Head of caudate nucleus (tissue), 42 donors: ENCODE measurements at regions not wholly inside any gene's neighbourhood (a gene's known extent, or its start where the extent isn't known, plus 50 kb on each side); places are given as distances from the start of the nearest gene placed in this dataset.

ENCODE experiments used
- DNase-seq, 42 donors: peaks; one replicate each; pipeline versions ENCODE4 v3.0.0 to v3.0.0-alpha.2; 2020 to 2021; ENCODE audit warnings: mixed read lengths in 7 of 42
- intact Hi-C: fragments of 100-400 bp; cut with DNase I; formaldehyde crosslinking; loops from one replicate; pipeline ENCODE4 v1.15.0; 2022

- intact Hi-C loops: no loop called here
- no peak for DNase-seq
These were observed 1517.5 kb upstream of the PIK3C3 start for GRCh38 chr18:40437517-40437916.

GRCh38 chr18:40431071-40431985, 1523.7 kb upstream of the PIK3C3 start:
- intact Hi-C loops: no loop called here
- no peak for DNase-seq

- no peak for DNase-seq
- intact Hi-C loops: no loop called here
These were observed 1531.7 kb upstream of the PIK3C3 start for GRCh38 chr18:40423291-40423690.

- intact Hi-C loops: no loop called here
- no peak for DNase-seq
These were observed 1534.4 kb upstream of the PIK3C3 start for GRCh38 chr18:40420675-40421074.

GRCh38 chr18:40417501-40417900, 1537.5 kb upstream of the PIK3C3 start:
- intact Hi-C loops: no loop called here
- DNase-seq: no peak

GRCh38 chr18:40415821-40416220, 1539.2 kb upstream of the PIK3C3 start:
- intact Hi-C loops: no loop called here
- no peak for DNase-seq

- intact Hi-C loops: no loop called here
- no peak for DNase-seq
These were observed 1539.8 kb upstream of the PIK3C3 start for GRCh38 chr18:40415176-40415791.

GRCh38 chr18:40414155-40414754, 1540.8 kb upstream of the PIK3C3 start:
- intact Hi-C loops: no loop called here

GRCh38 chr18:40413160-40413559, 1541.9 kb upstream of the PIK3C3 start:
- peak in 41 of 42 donors; percentile 7 to 86 (median 50) for DNase-seq
- intact Hi-C loops: no loop called here

More at GRCh38 chr18:40414155-40414754, 1540.8 kb upstream of the PIK3C3 start:
- DNase-seq: no peak

- no peak for DNase-seq
- intact Hi-C loops: no loop called here
These were observed 1542.6 kb upstream of the PIK3C3 start for GRCh38 chr18:40412410-40412809.

GRCh38 chr18:40407909-40408308, 1547.1 kb upstream of the PIK3C3 start:
- intact Hi-C loops: no loop called here
- peak in 22 of 42 donors; percentile 3 to 54 (median 16) for DNase-seq

- no peak for DNase-seq
- intact Hi-C loops: no loop called here
These were observed 1550.8 kb upstream of the PIK3C3 start for GRCh38 chr18:40404284-40404683.

GRCh38 chr18:40402052-40402451, 1553.0 kb upstream of the PIK3C3 start:
- intact Hi-C loops: no loop called here

GRCh38 chr18:40388121-40388520, 1566.9 kb upstream of the PIK3C3 start:
- intact Hi-C loops: no loop called here
- no peak for DNase-seq

More at GRCh38 chr18:40402052-40402451, 1553.0 kb upstream of the PIK3C3 start:
- no peak for DNase-seq

- no peak for DNase-seq
These were observed 1567.8 kb upstream of the PIK3C3 start for GRCh38 chr18:40387130-40387787.

GRCh38 chr18:40382197-40382596, 1572.8 kb upstream of the PIK3C3 start:
- intact Hi-C loops: no loop called here
- DNase-seq: no peak

More at GRCh38 chr18:40387130-40387787, 1567.8 kb upstream of the PIK3C3 start:
- intact Hi-C loops: no loop called here

GRCh38 chr18:40380686-40381439, 1574.2 kb upstream of the PIK3C3 start:
- no peak for DNase-seq
- intact Hi-C loops: no loop called here

GRCh38 chr18:40375837-40376236, 1579.2 kb upstream of the PIK3C3 start:
- intact Hi-C loops: no loop called here
- DNase-seq: no peak

GRCh38 chr18:40371673-40372072, 1583.4 kb upstream of the PIK3C3 start:
- DNase-seq: no peak
- intact Hi-C loops: no loop called here
